H1 (cell line): ENCODE measurements at regions not wholly inside any gene's neighbourhood (a gene's known extent, or its start where the extent isn't known, plus 50 kb on each side); places are given as distances from the start of the nearest gene placed in this dataset.

Experiments used
- CTCF ChIA-PET: fragments of 300-600 bp; sonication (Branson Sonifier 250); formaldehyde crosslinking; loops from one replicate; lab custom pipeline; 2021; ENCODE audit not compliant: partially characterized antibody; lab: Charles Lee
- POLR2A ChIA-PET: fragments of 300-600 bp; sonication (Branson Sonifier 250); formaldehyde crosslinking; loops from one replicate; lab custom pipeline; 2021; ENCODE audit warnings: inconsistent platforms; ENCODE audit not compliant: partially characterized antibody; lab: Charles Lee
- DNase-seq, 2 experiments: peaks; one replicate each; pipeline versions ENCODE4 v3.0.0 to v3.0.0-alpha.2; 2010 to 2022; ENCODE audit warnings: low spot score in 2 of 2, low read depth in 1 of 2, mixed read lengths in 1 of 2
- FAIRE-seq: peaks from 2 replicates; lab custom pipeline; 2011; peaks lifted over from hg19 to GRCh38; lab: Jason Lieb, UNC
- H2AFZ ChIP-seq: 2 replicates; pipeline ENCODE4 v1.8.1; 2012; ENCODE audit warnings: low read length, inconsistent platforms
- H2AK5ac ChIP-seq: 2 replicates; pipeline ENCODE4 v1.6.1; 2013; ENCODE audit warnings: low read depth, low read length
- H2BK120ac ChIP-seq: replicated peaks from 2 replicates; pipeline ENCODE3; 2013; ENCODE audit warnings: low read depth, low read length, inconsistent platforms
- H2BK12ac ChIP-seq: 2 replicates; pipeline ENCODE4 v1.6.1; 2013; ENCODE audit warnings: low read depth, low read length
- H2BK15ac ChIP-seq: 2 replicates; pipeline ENCODE4 v1.6.1; 2013; ENCODE audit warnings: low read length
- H2BK20ac ChIP-seq: 2 replicates; pipeline ENCODE4 v1.6.1; 2013; ENCODE audit warnings: low read length
- H2BK5ac ChIP-seq: 2 replicates; pipeline ENCODE4 v1.6.1; 2013; ENCODE audit warnings: low read depth, low read length
- H3K14ac ChIP-seq: 2 replicates; pipeline ENCODE4 v1.6.1; 2013; ENCODE audit warnings: inconsistent platforms; ENCODE audit not compliant: insufficient read length
- H3K18ac ChIP-seq: 2 replicates; pipeline ENCODE4 v1.6.1; 2013; ENCODE audit warnings: low read length; ENCODE audit errors: extremely low read depth
- H3K23ac ChIP-seq: 2 replicates; pipeline ENCODE4 v1.6.1; 2013; ENCODE audit warnings: inconsistent platforms; ENCODE audit not compliant: insufficient read length
- H3K23me2 ChIP-seq: 2 replicates; pipeline ENCODE4 v1.6.1; 2013; ENCODE audit warnings: low read depth, low read length
- H3K27ac ChIP-seq: 2 replicates; pipeline ENCODE4 v1.6.1; 2011; ENCODE audit warnings: low read depth, low read length, inconsistent platforms
- H3K27me3 ChIP-seq, 4 experiments: replicated peaks in 1 of 4; 1 replicate in 1 of 4; 2 replicates in 3 of 4; pipeline versions ENCODE4 v1.6.1 to v1.8.1; 2011 to 2013; ENCODE audit warnings: low read length in 3 of 4, mild to moderate bottlenecking in 3 of 4, inconsistent platforms in 2 of 4, mixed read lengths in 2 of 4, moderate library complexity in 1 of 4; ENCODE audit not compliant: control insufficient read depth in 3 of 4, insufficient read depth in 3 of 4; ENCODE audit errors: extremely low read depth in 1 of 4
- H3K36me3 ChIP-seq, 4 experiments: 2 replicates each; pipeline versions ENCODE4 v1.6.1 to v1.8.1; 2011 to 2013; ENCODE audit warnings: mild to moderate bottlenecking in 4 of 4, low read length in 3 of 4, moderate library complexity in 2 of 4, control low read depth in 1 of 4, inconsistent platforms in 1 of 4; ENCODE audit not compliant: insufficient read depth in 4 of 4, control insufficient read depth in 2 of 4
- H3K4ac ChIP-seq: replicated peaks from 2 replicates; pipeline ENCODE3; 2013; ENCODE audit warnings: low read length, low read depth, mixed read lengths, inconsistent platforms; ENCODE audit not compliant: insufficient read length
- H3K4me1 ChIP-seq, 4 experiments: replicated peaks in 1 of 4; 1 replicate in 1 of 4; 2 replicates in 3 of 4; pipeline versions ENCODE4 v1.6.1 to v1.8.1; 2011 to 2013; ENCODE audit warnings: low read length in 3 of 4, inconsistent platforms in 2 of 4, mixed read lengths in 1 of 4; ENCODE audit not compliant: insufficient read depth in 4 of 4, control insufficient read depth in 3 of 4
- H3K4me2 ChIP-seq, 2 experiments: 2 replicates each; pipeline versions ENCODE4 v1.6.1 to v1.8.1; 2011 to 2013; ENCODE audit warnings: low read depth in 2 of 2, low read length in 2 of 2, control low read depth in 1 of 2, inconsistent platforms in 1 of 2, mild to moderate bottlenecking in 1 of 2; ENCODE audit not compliant: insufficient read depth in 1 of 2
- H3K4me3 ChIP-seq, 4 experiments: fragments of 200-600, 300-600 bp in 1 of 4; sonication (generic), shearing (Covaris generic), sonication (Bioruptor Twin) in 1 of 4; 2 replicates each; pipeline versions ENCODE4 v1.5.1 to v1.8.1; 2011 to 2016; ENCODE audit warnings: low read length in 4 of 4, low read depth in 3 of 4, control low read depth in 2 of 4, inconsistent platforms in 2 of 4, mild to moderate bottlenecking in 2 of 4, mixed read lengths in 1 of 4, moderate library complexity in 1 of 4; ENCODE audit not compliant: insufficient read depth in 2 of 4; ENCODE audit errors: extremely low read depth in 1 of 4
- H3K56ac ChIP-seq: replicated peaks from 2 replicates; pipeline ENCODE3; 2013; ENCODE audit warnings: low read depth, mild to moderate bottlenecking, mixed read lengths, low read length, inconsistent platforms; ENCODE audit not compliant: insufficient read length
- H3K79me1 ChIP-seq: 2 replicates; pipeline ENCODE4 v1.6.1; 2013; ENCODE audit warnings: low read depth, low read length, control low read depth
- H3K79me2 ChIP-seq, 2 experiments: 2 replicates each; pipeline versions ENCODE4 v1.6.1 to v1.8.1; 2012 to 2013; ENCODE audit warnings: low read length in 2 of 2, mild to moderate bottlenecking in 2 of 2, inconsistent platforms in 1 of 2; ENCODE audit not compliant: insufficient read depth in 2 of 2, control insufficient read depth in 1 of 2
- H3K9ac ChIP-seq, 4 experiments: replicated peaks in 1 of 4; 1 replicate in 1 of 4; 2 replicates in 3 of 4; pipeline versions ENCODE4 v1.6.1 to v1.8.1; 2011 to 2013; ENCODE audit warnings: low read depth in 3 of 4, low read length in 3 of 4, control low read depth in 2 of 4, mild to moderate bottlenecking in 2 of 4, moderate library complexity in 2 of 4, inconsistent platforms in 1 of 4; ENCODE audit errors: extremely low read depth in 1 of 4
- H3K9me3 ChIP-seq, 2 experiments: 2 replicates each; pipeline versions ENCODE4 v1.6.1 to v1.8.1; 2012 to 2013; ENCODE audit warnings: mild to moderate bottlenecking in 2 of 2, moderate library complexity in 2 of 2, control low read depth in 1 of 2, inconsistent platforms in 1 of 2, low read depth in 1 of 2, low read length in 1 of 2, mixed read lengths in 1 of 2; ENCODE audit not compliant: insufficient read depth in 2 of 2
- H4K20me1 ChIP-seq, 2 experiments: replicated peaks in 1 of 2; 2 replicates each; pipeline versions ENCODE3 to v1.8.1; 2011 to 2013; ENCODE audit warnings: inconsistent platforms in 2 of 2, low read length in 2 of 2, mild to moderate bottlenecking in 1 of 2; ENCODE audit not compliant: insufficient read depth in 2 of 2, control insufficient read depth in 1 of 2
- H4K5ac ChIP-seq: 2 replicates; pipeline ENCODE4 v1.6.1; 2013; ENCODE audit warnings: low read length, low read depth, mixed read lengths, inconsistent platforms; ENCODE audit not compliant: insufficient read length
- H4K8ac ChIP-seq: 2 replicates; pipeline ENCODE4 v1.8.0; 2013; ENCODE audit warnings: mild to moderate bottlenecking, moderate library complexity, low read length, inconsistent platforms; ENCODE audit not compliant: insufficient read depth; ENCODE audit errors: extremely low read depth
- H4K91ac ChIP-seq: replicated peaks from 2 replicates; pipeline ENCODE3; 2013; ENCODE audit warnings: low read length, mixed read lengths, inconsistent platforms; ENCODE audit not compliant: insufficient read length
- BACH1 ChIP-seq: IDR thresholded peaks from 2 replicates; pipeline ENCODE4 v1.6.1; 2012; ENCODE audit warnings: low read length, improper control_type of control experiment
- KDM1A ChIP-seq: fragments of 200-600, 300-600 bp; sonication (generic); IDR thresholded peaks from 2 replicates; pipeline ENCODE4 v1.7.1; 2016; ENCODE audit warnings: mild to moderate bottlenecking, low read length, borderline replicate concordance
- WGBS, 2 experiments: shearing (Covaris generic) in 1 of 2; methylation state at CpG; one replicate each; pipeline versions ENCODE4 v1.1.6 to v1.1.7; 2013 to 2015; ENCODE audit warnings: low lambda C conversion rate in 2 of 2, mixed read lengths in 2 of 2, inconsistent platforms in 1 of 2, low coverage in 1 of 2, missing lambda C conversion rate in 1 of 2; ENCODE audit not compliant: insufficient replicate concordance in 2 of 2, insufficient coverage in 1 of 2, insufficient read length in 1 of 2; ENCODE audit errors: extremely low coverage in 1 of 2, missing lambda C conversion rate in 1 of 2; 5-methylcytosine and 5-hydroxymethylcytosine counted together

DNA sequence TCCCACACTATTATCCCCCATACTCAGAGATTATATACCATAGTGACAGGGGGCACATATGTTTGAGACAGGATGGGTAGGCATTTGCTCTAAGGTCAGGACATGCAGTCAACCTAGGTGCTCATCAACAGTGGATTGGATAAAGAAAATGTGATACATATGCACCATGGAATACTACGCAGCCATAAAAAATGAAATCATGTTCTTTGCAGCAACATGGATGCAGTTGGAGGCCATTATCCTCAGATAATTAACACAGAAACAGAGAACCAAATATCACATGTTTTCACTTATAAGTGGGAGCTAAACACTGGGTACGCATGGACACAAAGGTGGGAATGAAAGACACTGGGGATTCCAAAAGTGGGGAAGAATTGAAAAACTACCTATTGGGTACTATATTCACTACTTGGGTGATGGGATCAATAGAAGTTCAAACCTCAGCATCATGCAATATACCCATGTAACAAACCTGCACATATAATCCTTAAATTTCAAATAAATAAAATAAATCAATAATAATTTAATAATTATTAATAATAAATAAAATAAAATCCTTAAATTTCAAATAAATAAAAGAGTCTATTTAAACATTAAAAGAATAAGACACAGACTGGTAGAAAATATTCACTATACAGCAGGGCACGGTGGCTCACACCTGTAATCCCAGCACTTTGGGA is 160.1 kb upstream of the CNOT2 start:
- TF ChIP-seq KDM1A (0 out of 2 replicates have a peak, but pooled peaks have one; percentile 57), BACH1 (no peak)
- Histone ChIP-seq H2AK5ac (no peak overlapping the region), H3K4me3 (no peak overlapping the region), H4K91ac (no peak overlapping the region), H3K79me1 (no peaks in the 10 kb centered on the region), H3K23ac (no peak overlapping the region), H3K79me2 (no peaks in the 10 kb centered on the region), H3K23me2 (no peaks in the 10 kb centered on the region), H3K27ac (no peak overlapping the region), H3K9me3 (0 out of 4 replicates have a peak, but pooled peaks cover 0 to 4% of the 10 kb centered on the region in 2 experiments), H2BK15ac (no peak overlapping the region), H3K56ac (no peak overlapping the region), H2AFZ (no peak overlapping the region), H3K14ac (no peak overlapping the region), H3K27me3 (no peaks in the 10 kb centered on the region), H2BK120ac (no peak overlapping the region), H2BK12ac (no peak overlapping the region), H3K4me2 (no peak overlapping the region), H3K36me3 (no peaks in the 10 kb centered on the region), H3K9ac (no peak overlapping the region), H2BK20ac (no peak overlapping the region), H4K5ac (no peak overlapping the region), H3K18ac (no peak overlapping the region), H4K8ac (no peak overlapping the region), H3K4me1 (no peaks in the 10 kb centered on the region), H3K4ac (no peak overlapping the region), H2BK5ac (no peak overlapping the region), H4K20me1 (no peaks in the 10 kb centered on the region)
- 78% methylated on average over 3 of the region's 3 CpGs; no CpG with 5 or more reads in 1 of the 2 experiments for WGBS, 2 experiments
- CTCF ChIA-PET: no interaction called here
- POLR2A ChIA-PET: no interaction called here
- FAIRE-seq (no peak), DNase-seq (no peak)
